ENCODE measurements at regions not wholly inside any gene's neighbourhood (a gene's known extent, or its start where the extent isn't known, plus 50 kb on each side); places are given as distances from the start of the nearest gene placed in this dataset.
A peak's percentile ranks its signal among the peaks of the same experiment; 100 is the strongest.

GRCh38 chr7:149616898-149617297 lies 119.3 kb upstream of the ZNF746 start:
- H2AFZ ChIP-seq (ENCODE audit: low read length): no peak overlapping the region
- H3K23ac ChIP-seq (ENCODE audit: low read depth, low read length, poor library complexity): no peak overlapping the region
- H3K36me3 ChIP-seq (replicated peaks in 1 of 2; ENCODE audit: control insufficient read depth in 2 of 2, insufficient read depth in 2 of 2, low read length in 2 of 2): peaks cover 47 to 98% of the 10 kb centered on the region in 2 donors
- no peaks in the 10 kb centered on the region for H3K4me1 ChIP-seq (ENCODE audit: control insufficient read depth in 2 of 2, insufficient read depth in 1 of 2, low read depth in 1 of 2, low read length in 2 of 2)
- no peak overlapping the region for H3K4ac ChIP-seq (ENCODE audit: low read length)
- H3K4me3 ChIP-seq (ENCODE audit: low read length in 2 of 2): no peak overlapping the region
- H3K9me3 ChIP-seq (replicated peaks in 1 of 2; ENCODE audit: control insufficient read depth in 2 of 2, insufficient read depth in 1 of 2, low read depth in 1 of 2, low read length in 2 of 2): no peaks in the 10 kb centered on the region
- H4K91ac ChIP-seq (ENCODE audit: low read depth, low read length, poor library complexity): no peak overlapping the region
- H3K18ac ChIP-seq (ENCODE audit: low read length): no peak overlapping the region
- no peak overlapping the region for H2BK15ac ChIP-seq (ENCODE audit: low read length)
- no peak overlapping the region for H3K4me2 ChIP-seq (ENCODE audit: insufficient read depth, low read length, poor library complexity, severe bottlenecking)
- no peak overlapping the region for H2BK120ac ChIP-seq (ENCODE audit: low read depth, low read length)
- no peaks in the 10 kb centered on the region for H3K27me3 ChIP-seq (ENCODE audit: control insufficient read depth in 3 of 3, insufficient read depth in 3 of 3, low read depth in 1 of 3, low read length in 3 of 3)
- no peak overlapping the region for H4K8ac ChIP-seq (ENCODE audit: low read depth, low read length)
- no peaks in the 10 kb centered on the region for H3K79me1 ChIP-seq (ENCODE audit: low read depth, low read length)
- WGBS, 2 donors (ENCODE audit: extremely low coverage in 2 of 2, insufficient read length in 2 of 2, insufficient replicate concordance in 1 of 2): no CpG with 5 or more reads among the region's 8 CpGs
- DNase-seq (ENCODE audit: low spot score): no peak
- H3K27ac ChIP-seq (replicated peaks; ENCODE audit: low read length): no peak overlapping the region
- H2BK12ac ChIP-seq (ENCODE audit: low read length): no peak overlapping the region
- no peak overlapping the region for H2BK5ac ChIP-seq (ENCODE audit: low read length)
- H3K14ac ChIP-seq (ENCODE audit: low read length): no peak overlapping the region
- H3K9ac ChIP-seq (ENCODE audit: low read depth, low read length, poor library complexity): peak overlapping the region; percentile 39
- no peak overlapping the region for H2AK5ac ChIP-seq (ENCODE audit: low read depth, low read length)

DNA sequence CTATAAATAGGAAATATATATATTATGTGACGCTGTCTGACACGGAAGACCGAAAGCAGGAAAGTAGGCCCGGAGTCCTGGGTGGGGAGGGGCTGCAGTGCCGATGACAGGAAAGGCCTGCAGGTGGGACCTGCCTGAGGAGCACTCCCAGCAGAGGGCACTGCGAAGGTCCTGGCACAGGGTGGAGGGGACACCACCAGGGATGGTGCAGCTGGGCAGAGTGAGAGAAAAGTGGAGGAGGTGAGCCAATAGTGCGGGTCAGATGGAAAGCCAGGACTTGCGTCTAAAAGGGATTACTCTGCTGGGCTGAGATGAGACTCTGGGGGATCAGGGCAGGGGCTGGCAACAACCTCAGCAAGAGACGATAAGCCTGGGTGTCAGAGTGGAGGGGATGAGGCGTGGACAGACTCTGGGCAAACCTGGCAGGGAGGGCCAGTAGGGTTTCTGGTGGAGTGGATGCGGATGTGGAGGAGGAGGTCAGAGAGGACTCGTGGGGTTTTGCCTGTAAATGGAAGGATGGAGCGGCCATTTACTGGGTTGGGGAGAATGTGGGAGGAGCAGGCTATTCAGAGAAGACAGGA lies 118.2 kb upstream of the ZNF746 start:
- Histone ChIP-seq H2AK5ac (ENCODE audit: low read depth, low read length) (no peak overlapping the region), H3K4ac (ENCODE audit: low read length) (no peak overlapping the region), H4K8ac (ENCODE audit: low read depth, low read length) (no peak overlapping the region), H3K9me3 (replicated peaks in 1 of 2; ENCODE audit: control insufficient read depth in 2 of 2, insufficient read depth in 1 of 2, low read depth in 1 of 2, low read length in 2 of 2) (no peaks in the 10 kb centered on the region), H3K4me2 (ENCODE audit: insufficient read depth, low read length, poor library complexity, severe bottlenecking) (no peak overlapping the region), H3K36me3 (replicated peaks in 1 of 2; ENCODE audit: control insufficient read depth in 2 of 2, insufficient read depth in 2 of 2, low read length in 2 of 2) (peaks cover 53 to 98% of the 10 kb centered on the region in 2 donors), H2BK120ac (ENCODE audit: low read depth, low read length) (no peak overlapping the region), H3K9ac (ENCODE audit: low read depth, low read length, poor library complexity) (no peak overlapping the region), H3K23ac (ENCODE audit: low read depth, low read length, poor library complexity) (no peak overlapping the region), H3K4me3 (ENCODE audit: low read length in 2 of 2) (peak overlapping the region in 1 of 2 donors; percentile 33), H3K4me1 (ENCODE audit: control insufficient read depth in 2 of 2, insufficient read depth in 1 of 2, low read depth in 1 of 2, low read length in 2 of 2) (no peaks in the 10 kb centered on the region), H2BK5ac (ENCODE audit: low read length) (no peak overlapping the region), H3K14ac (ENCODE audit: low read length) (no peak overlapping the region), H3K18ac (ENCODE audit: low read length) (no peak overlapping the region), H3K27ac (replicated peaks; ENCODE audit: low read length) (no peak overlapping the region), H4K91ac (ENCODE audit: low read depth, low read length, poor library complexity) (no peak overlapping the region), H2BK12ac (ENCODE audit: low read length) (no peak overlapping the region), H3K79me1 (ENCODE audit: low read depth, low read length) (no peaks in the 10 kb centered on the region), H3K27me3 (ENCODE audit: control insufficient read depth in 3 of 3, insufficient read depth in 3 of 3, low read depth in 1 of 3, low read length in 3 of 3) (no peaks in the 10 kb centered on the region), H2BK15ac (ENCODE audit: low read length) (no peak overlapping the region), H2AFZ (ENCODE audit: low read length) (no peak overlapping the region)
- no CpG with 5 or more reads among the region's 13 CpGs for WGBS, 2 donors (ENCODE audit: extremely low coverage in 2 of 2, insufficient read length in 2 of 2, insufficient replicate concordance in 1 of 2)
- DNase-seq (ENCODE audit: low spot score): no peak

GRCh38 chr7:149610441-149611011 lies 112.9 kb upstream of the ZNF746 start:
- Histone ChIP-seq H4K8ac (ENCODE audit: low read depth, low read length) (no peak overlapping the region), H3K4ac (ENCODE audit: low read length) (no peak overlapping the region), H2AFZ (ENCODE audit: low read length) (no peak overlapping the region), H3K4me3 (ENCODE audit: low read length in 2 of 2) (no peak overlapping the region), H3K4me1 (ENCODE audit: control insufficient read depth in 2 of 2, insufficient read depth in 1 of 2, low read depth in 1 of 2, low read length in 2 of 2) (no peaks in the 10 kb centered on the region), H3K9ac (ENCODE audit: low read depth, low read length, poor library complexity) (no peak overlapping the region), H4K91ac (ENCODE audit: low read depth, low read length, poor library complexity) (no peak overlapping the region), H2BK120ac (ENCODE audit: low read depth, low read length) (no peak overlapping the region), H3K79me1 (ENCODE audit: low read depth, low read length) (no peaks in the 10 kb centered on the region), H2AK5ac (ENCODE audit: low read depth, low read length) (no peak overlapping the region), H3K27ac (replicated peaks; ENCODE audit: low read length) (no peak overlapping the region), H2BK12ac (ENCODE audit: low read length) (no peak overlapping the region), H3K27me3 (ENCODE audit: control insufficient read depth in 3 of 3, insufficient read depth in 3 of 3, low read depth in 1 of 3, low read length in 3 of 3) (no peaks in the 10 kb centered on the region), H3K14ac (ENCODE audit: low read length) (no peak overlapping the region), H2BK5ac (ENCODE audit: low read length) (no peak overlapping the region), H3K4me2 (ENCODE audit: insufficient read depth, low read length, poor library complexity, severe bottlenecking) (no peak overlapping the region), H3K18ac (ENCODE audit: low read length) (no peak overlapping the region), H2BK15ac (ENCODE audit: low read length) (no peak overlapping the region), H3K23ac (ENCODE audit: low read depth, low read length, poor library complexity) (no peak overlapping the region), H3K9me3 (replicated peaks in 1 of 2; ENCODE audit: control insufficient read depth in 2 of 2, insufficient read depth in 1 of 2, low read depth in 1 of 2, low read length in 2 of 2) (no peaks in the 10 kb centered on the region), H3K36me3 (replicated peaks in 1 of 2; ENCODE audit: control insufficient read depth in 2 of 2, insufficient read depth in 2 of 2, low read length in 2 of 2) (peaks cover 38 to 95% of the 10 kb centered on the region in 2 donors)
- DNase-seq (ENCODE audit: low spot score): no peak
- WGBS, 2 donors (ENCODE audit: extremely low coverage in 2 of 2, insufficient read length in 2 of 2, insufficient replicate concordance in 1 of 2): no CpG with 5 or more reads among the region's 4 CpGs

- H3K23ac ChIP-seq (ENCODE audit: low read depth, low read length, poor library complexity): no peak overlapping the region
- no peak overlapping the region for H4K91ac ChIP-seq (ENCODE audit: low read depth, low read length, poor library complexity)
- no peak overlapping the region for H3K14ac ChIP-seq (ENCODE audit: low read length)
- H3K79me1 ChIP-seq (ENCODE audit: low read depth, low read length): no peaks in the 10 kb centered on the region
- no peak overlapping the region for H2BK15ac ChIP-seq (ENCODE audit: low read length)
- no peak overlapping the region for H2AFZ ChIP-seq (ENCODE audit: low read length)
- no peaks in the 10 kb centered on the region for H3K9me3 ChIP-seq (replicated peaks in 1 of 2; ENCODE audit: control insufficient read depth in 2 of 2, insufficient read depth in 1 of 2, low read depth in 1 of 2, low read length in 2 of 2)
- H3K4ac ChIP-seq (ENCODE audit: low read length): no peak overlapping the region
- H3K27me3 ChIP-seq (ENCODE audit: control insufficient read depth in 3 of 3, insufficient read depth in 3 of 3, low read depth in 1 of 3, low read length in 3 of 3): no peaks in the 10 kb centered on the region
- no peak overlapping the region for H2BK12ac ChIP-seq (ENCODE audit: low read length)
- no peak overlapping the region for H2AK5ac ChIP-seq (ENCODE audit: low read depth, low read length)
- no peak overlapping the region for H3K27ac ChIP-seq (replicated peaks; ENCODE audit: low read length)
- H3K18ac ChIP-seq (ENCODE audit: low read length): no peak overlapping the region
- DNase-seq (ENCODE audit: low spot score): no peak
- no peak overlapping the region for H3K4me3 ChIP-seq (ENCODE audit: low read length in 2 of 2)
- no peak overlapping the region for H3K9ac ChIP-seq (ENCODE audit: low read depth, low read length, poor library complexity)
- WGBS, 2 donors (ENCODE audit: extremely low coverage in 2 of 2, insufficient read length in 2 of 2, insufficient replicate concordance in 1 of 2): no CpG with 5 or more reads among the region's 2 CpGs
- H3K36me3 ChIP-seq (replicated peaks in 1 of 2; ENCODE audit: control insufficient read depth in 2 of 2, insufficient read depth in 2 of 2, low read length in 2 of 2): peaks cover 33 to 90% of the 10 kb centered on the region in 2 donors
- H3K4me2 ChIP-seq (ENCODE audit: insufficient read depth, low read length, poor library complexity, severe bottlenecking): no peak overlapping the region
- H3K4me1 ChIP-seq (ENCODE audit: control insufficient read depth in 2 of 2, insufficient read depth in 1 of 2, low read depth in 1 of 2, low read length in 2 of 2): no peaks in the 10 kb centered on the region
- no peak overlapping the region for H4K8ac ChIP-seq (ENCODE audit: low read depth, low read length)
- no peak overlapping the region for H2BK120ac ChIP-seq (ENCODE audit: low read depth, low read length)
- no peak overlapping the region for H2BK5ac ChIP-seq (ENCODE audit: low read length)
Measured at GRCh38 chr7:149608168-149608567, 110.6 kb upstream of the ZNF746 start.
